Panc1 (cell line): ENCODE measurements at regions not wholly inside any gene's neighbourhood (a gene's known extent, or its start where the extent isn't known, plus 50 kb on each side); places are given as distances from the start of the nearest gene placed in this dataset.

Experiments used
- ATAC-seq: fragments of 200-7000 bp; cut with Tn5 transposase; 2 replicates; pipeline ENCODE4 v1.9.1; 2020; ENCODE audit warnings: mild to moderate bottlenecking, moderate library complexity
- BruUV-seq: library from RNA; stranded (reverse); fragments of 400-500 nt; replicated peaks from 2 replicates; lab custom pipeline; 2021; lab: Mats Ljungman, UMichigan
- CTCF ChIA-PET: fragments of 300-600 bp; sonication (Branson Sonifier 250); formaldehyde crosslinking; loops from one replicate; lab custom pipeline; 2022; ENCODE audit warnings: antibody characterized with exemption; lab: Charles Lee
- POLR2A ChIA-PET: fragments of 300-600 bp; sonication (Branson Sonifier 250); formaldehyde crosslinking; loops from one replicate; lab custom pipeline; 2022; ENCODE audit warnings: antibody characterized with exemption; lab: Charles Lee
- DNase-seq: peaks from one replicate; pipeline ENCODE4 v3.0.0-alpha.2; 2010; ENCODE audit warnings: low read depth, low spot score
- H3K27ac ChIP-seq: 2 replicates; pipeline ENCODE4 v1.5.1; 2011; ENCODE audit warnings: mild to moderate bottlenecking, low read length, inconsistent platforms
- H3K27me3 ChIP-seq: fragments of 200-500 bp; sonication (Bioruptor generic); 2 replicates; pipeline ENCODE4 v1.6.0; 2014; ENCODE audit warnings: low read length, inconsistent platforms; ENCODE audit not compliant: control insufficient read depth, insufficient read depth
- H3K36me3 ChIP-seq: fragments of 200-500 bp; sonication (Bioruptor generic); 2 replicates; pipeline ENCODE4 v1.5.1; 2014; ENCODE audit warnings: inconsistent platforms, mild to moderate bottlenecking, low read length, moderate library complexity; ENCODE audit not compliant: control insufficient read depth, insufficient read depth
- H3K4me1 ChIP-seq: 2 replicates; pipeline ENCODE4 v1.5.1; 2011; ENCODE audit warnings: inconsistent platforms, mild to moderate bottlenecking, low read length, moderate library complexity; ENCODE audit not compliant: control insufficient read depth, insufficient read depth
- H3K4me3 ChIP-seq, 2 experiments: 2 replicates each; pipeline ENCODE4 v1.5.1; 2011 to 2012; ENCODE audit warnings: low read depth in 2 of 2, low read length in 2 of 2, mild to moderate bottlenecking in 2 of 2, inconsistent platforms in 1 of 2, moderate library complexity in 1 of 2
- H3K9me3 ChIP-seq: fragments of 200-500 bp; sonication (Bioruptor generic); 2 replicates; pipeline ENCODE4 v1.5.1; 2014; ENCODE audit warnings: low read depth, mild to moderate bottlenecking, inconsistent platforms, low read length, moderate library complexity; ENCODE audit not compliant: control insufficient read depth, insufficient read depth
- POLR2AphosphoS5 ChIP-seq: IDR thresholded peaks from 2 replicates; pipeline ENCODE4 v1.6.1; 2012; ENCODE audit warnings: mild to moderate bottlenecking, low read depth, low read length, moderate library complexity
- SIN3A ChIP-seq: IDR thresholded peaks from 2 replicates; pipeline ENCODE4 v1.6.1; 2012; ENCODE audit warnings: low read depth, mild to moderate bottlenecking, low read length, moderate library complexity, borderline replicate concordance; ENCODE audit not compliant: insufficient read depth
- TCF7L2 ChIP-seq: IDR thresholded peaks from 2 replicates; pipeline ENCODE4 v1.6.1; 2011; ENCODE audit warnings: mild to moderate bottlenecking, low read depth, low read length, inconsistent platforms
- in situ Hi-C: cut with HindIII; loops from 2 replicates; pipeline ENCODE4 v1.10.0; 2016; ENCODE audit warnings: low sequenced_read_pairs, low pct_unique_long_range_greater_than_20kb
- intact Hi-C: fragments of 100-400 bp; cut with micrococcal nuclease; formaldehyde crosslinking; loops from one replicate; pipeline ENCODE4 v1.10.0; 2022; ENCODE audit not compliant: unreplicated experiment
- TF ChIP-seq, protein P1 (sequence below), 2 experiments: IDR thresholded peaks; 2 replicates each; pipeline ENCODE4 v1.6.1; 2011 to 2012; ENCODE audit warnings: low read depth in 2 of 2, control low read depth in 1 of 2, low read length in 1 of 2, mild to moderate bottlenecking in 1 of 2, moderate library complexity in 1 of 2; ENCODE audit not compliant: insufficient read depth in 1 of 2
- TF ChIP-seq, protein P2 (sequence below): fragments of 450-650 bp; IDR thresholded peaks from 2 replicates; pipeline ENCODE4 v1.5.1; 2017; ENCODE audit warnings: mild to moderate bottlenecking

DNA sequence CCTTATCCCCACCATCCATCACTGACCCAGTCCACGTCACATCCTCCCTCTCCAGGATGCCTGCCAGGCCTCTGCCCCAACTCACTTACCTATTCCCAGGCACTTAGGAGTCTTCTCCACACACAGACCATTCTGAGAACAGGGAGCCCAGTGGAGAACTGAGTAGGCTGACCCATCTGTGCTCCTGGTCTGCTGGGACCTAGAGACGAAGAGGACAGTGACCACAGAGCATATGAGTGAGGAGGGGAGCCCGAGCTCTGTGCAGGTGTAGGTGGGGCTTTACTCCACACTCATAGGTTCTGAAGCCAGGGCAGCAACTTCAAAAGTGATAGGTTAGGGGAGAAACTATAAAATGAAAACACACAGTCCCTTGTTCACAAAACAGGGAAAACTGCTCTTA is 130.0 kb downstream of the NDUFA10 start:
- in situ Hi-C loops, result no loop called here

DNA sequence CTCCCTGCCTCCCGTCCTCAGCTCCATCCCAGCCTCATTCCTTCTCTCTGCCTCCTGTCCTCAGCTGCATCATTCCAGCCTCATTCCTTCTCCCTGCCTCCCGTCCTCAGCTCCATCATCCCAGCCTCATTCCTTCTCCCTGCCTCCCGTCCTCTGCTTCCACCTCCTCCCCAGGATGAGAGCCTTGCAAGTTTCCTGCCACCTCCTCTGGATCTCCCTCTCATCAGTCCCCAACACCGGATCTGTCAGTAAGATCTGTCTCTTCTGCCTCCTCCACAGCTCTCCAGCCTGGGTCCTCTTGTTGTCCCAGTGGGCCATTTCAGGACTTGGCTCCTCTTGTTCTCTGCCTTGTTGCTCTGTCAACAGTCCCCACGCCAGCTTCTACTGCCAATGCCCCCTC is 130.9 kb downstream of the NDUFA10 start:
- in situ Hi-C loops (no loop called here), intact Hi-C loops (no loop called here)
- Histone ChIP-seq H3K9me3 (no peaks in the 10 kb centered on the region), H3K27ac (no peak overlapping the region), H3K36me3 (no peaks in the 10 kb centered on the region), H3K4me1 (no peaks in the 10 kb centered on the region), H3K27me3 (peaks cover 2% of the 10 kb centered on the region; the same call in 1 of the 2 replicates), H3K4me3 (no peak overlapping the region)
- POLR2A ChIA-PET, result no interaction called here
- no TSS peak for BruUV-seq
- TF ChIP-seq POLR2AphosphoS5 (no peak), TCF7L2 (no peak), SIN3A (no peak)
- TF ChIP-seq, protein P1, sequence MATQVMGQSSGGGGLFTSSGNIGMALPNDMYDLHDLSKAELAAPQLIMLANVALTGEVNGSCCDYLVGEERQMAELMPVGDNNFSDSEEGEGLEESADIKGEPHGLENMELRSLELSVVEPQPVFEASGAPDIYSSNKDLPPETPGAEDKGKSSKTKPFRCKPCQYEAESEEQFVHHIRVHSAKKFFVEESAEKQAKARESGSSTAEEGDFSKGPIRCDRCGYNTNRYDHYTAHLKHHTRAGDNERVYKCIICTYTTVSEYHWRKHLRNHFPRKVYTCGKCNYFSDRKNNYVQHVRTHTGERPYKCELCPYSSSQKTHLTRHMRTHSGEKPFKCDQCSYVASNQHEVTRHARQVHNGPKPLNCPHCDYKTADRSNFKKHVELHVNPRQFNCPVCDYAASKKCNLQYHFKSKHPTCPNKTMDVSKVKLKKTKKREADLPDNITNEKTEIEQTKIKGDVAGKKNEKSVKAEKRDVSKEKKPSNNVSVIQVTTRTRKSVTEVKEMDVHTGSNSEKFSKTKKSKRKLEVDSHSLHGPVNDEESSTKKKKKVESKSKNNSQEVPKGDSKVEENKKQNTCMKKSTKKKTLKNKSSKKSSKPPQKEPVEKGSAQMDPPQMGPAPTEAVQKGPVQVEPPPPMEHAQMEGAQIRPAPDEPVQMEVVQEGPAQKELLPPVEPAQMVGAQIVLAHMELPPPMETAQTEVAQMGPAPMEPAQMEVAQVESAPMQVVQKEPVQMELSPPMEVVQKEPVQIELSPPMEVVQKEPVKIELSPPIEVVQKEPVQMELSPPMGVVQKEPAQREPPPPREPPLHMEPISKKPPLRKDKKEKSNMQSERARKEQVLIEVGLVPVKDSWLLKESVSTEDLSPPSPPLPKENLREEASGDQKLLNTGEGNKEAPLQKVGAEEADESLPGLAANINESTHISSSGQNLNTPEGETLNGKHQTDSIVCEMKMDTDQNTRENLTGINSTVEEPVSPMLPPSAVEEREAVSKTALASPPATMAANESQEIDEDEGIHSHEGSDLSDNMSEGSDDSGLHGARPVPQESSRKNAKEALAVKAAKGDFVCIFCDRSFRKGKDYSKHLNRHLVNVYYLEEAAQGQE (IDR thresholded peaks at IDR 0.05; ENCODE audit: insufficient read depth in 1 of 2, low read depth in 2 of 2, low read length in 1 of 2), result no peak
- TF ChIP-seq, protein P2, sequence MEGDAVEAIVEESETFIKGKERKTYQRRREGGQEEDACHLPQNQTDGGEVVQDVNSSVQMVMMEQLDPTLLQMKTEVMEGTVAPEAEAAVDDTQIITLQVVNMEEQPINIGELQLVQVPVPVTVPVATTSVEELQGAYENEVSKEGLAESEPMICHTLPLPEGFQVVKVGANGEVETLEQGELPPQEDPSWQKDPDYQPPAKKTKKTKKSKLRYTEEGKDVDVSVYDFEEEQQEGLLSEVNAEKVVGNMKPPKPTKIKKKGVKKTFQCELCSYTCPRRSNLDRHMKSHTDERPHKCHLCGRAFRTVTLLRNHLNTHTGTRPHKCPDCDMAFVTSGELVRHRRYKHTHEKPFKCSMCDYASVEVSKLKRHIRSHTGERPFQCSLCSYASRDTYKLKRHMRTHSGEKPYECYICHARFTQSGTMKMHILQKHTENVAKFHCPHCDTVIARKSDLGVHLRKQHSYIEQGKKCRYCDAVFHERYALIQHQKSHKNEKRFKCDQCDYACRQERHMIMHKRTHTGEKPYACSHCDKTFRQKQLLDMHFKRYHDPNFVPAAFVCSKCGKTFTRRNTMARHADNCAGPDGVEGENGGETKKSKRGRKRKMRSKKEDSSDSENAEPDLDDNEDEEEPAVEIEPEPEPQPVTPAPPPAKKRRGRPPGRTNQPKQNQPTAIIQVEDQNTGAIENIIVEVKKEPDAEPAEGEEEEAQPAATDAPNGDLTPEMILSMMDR, result no peak
- CTCF ChIA-PET, result no interaction called here
- ATAC-seq, result no peak
- DNase-seq, result no peak

More for the DNA sequence above, 130.0 kb downstream of the NDUFA10 start:
- ChIA-PET POLR2A (no interaction called here), CTCF (no interaction called here)
- DNase-seq, result no peak
- intact Hi-C loops, result no loop called here
- Histone ChIP-seq H3K9me3 (no peaks in the 10 kb centered on the region), H3K4me3 (no peak overlapping the region), H3K36me3 (no peaks in the 10 kb centered on the region), H3K4me1 (no peaks in the 10 kb centered on the region), H3K27me3 (peaks cover 2% of the 10 kb centered on the region; the same call in 1 of the 2 replicates), H3K27ac (no peak overlapping the region)
- BruUV-seq, result no TSS peak
- TF ChIP-seq SIN3A, result no peak
- no peak for TF ChIP-seq POLR2AphosphoS5
- no peak for TF ChIP-seq TCF7L2
- TF ChIP-seq, protein P1 (IDR thresholded peaks at IDR 0.05; ENCODE audit: insufficient read depth in 1 of 2, low read depth in 2 of 2, low read length in 1 of 2), result no peak
- TF ChIP-seq, protein P2, result no peak
- no peak for ATAC-seq
